GM21619 (cell line): ENCODE measurements at regions not wholly inside any gene's neighbourhood (a gene's known extent, or its start where the extent isn't known, plus 50 kb on each side); places are given as distances from the start of the nearest gene placed in this dataset.
"Not testable (repeated sequence)": the region's sequence is repeated elsewhere in the genome, so short reads cannot be mapped to it uniquely, and the experiment has no call there.

Experiments used
- ATAC-seq: cut with Tn5 transposase; IDR thresholded peaks from one replicate; pipeline ENCODE4 v1.9.1; 2021; ENCODE audit not compliant: unreplicated experiment

GRCh38 chr2:217357886-217358620 lies 498.2 kb upstream of the TNP1 start:
- no peak for ATAC-seq

- no peak for ATAC-seq
Observed at GRCh38 chr2:217356781-217357180, 496.9 kb upstream of the TNP1 start.

- no peak for ATAC-seq
Observed at GRCh38 chr2:217356142-217356541, 496.3 kb upstream of the TNP1 start.

- ATAC-seq: no peak
Observed at GRCh38 chr2:217353591-217353990, 493.7 kb upstream of the TNP1 start.

- ATAC-seq: no peak
Observed at GRCh38 chr2:217351378-217351777, 491.5 kb upstream of the TNP1 start.

- ATAC-seq: no peak
Observed at GRCh38 chr2:217349251-217349650, 489.4 kb upstream of the TNP1 start.

- ATAC-seq: not testable (repeated sequence)
Observed at GRCh38 chr2:217347630-217348029, 487.8 kb upstream of the TNP1 start.

GRCh38 chr2:217346043-217346442 lies 486.2 kb upstream of the TNP1 start:
- not testable (repeated sequence) for ATAC-seq

- no peak for ATAC-seq
Observed at GRCh38 chr2:217340899-217341298, 481.0 kb upstream of the TNP1 start.

- ATAC-seq: no peak
Observed at GRCh38 chr2:217340176-217340575, 480.3 kb upstream of the TNP1 start.

- ATAC-seq: no peak
Observed at GRCh38 chr2:217339753-217340152, 479.9 kb upstream of the TNP1 start.

- ATAC-seq: no peak
Observed at GRCh38 chr2:217338306-217338916, 478.5 kb upstream of the TNP1 start.

GRCh38 chr2:217337771-217338170 lies 477.9 kb upstream of the TNP1 start:
- ATAC-seq: no peak

- ATAC-seq: no peak
Observed at GRCh38 chr2:217336694-217337093, 476.8 kb upstream of the TNP1 start.

GRCh38 chr2:217335341-217335966 lies 475.6 kb upstream of the TNP1 start:
- no peak for ATAC-seq

- no peak for ATAC-seq
Observed at GRCh38 chr2:217334561-217334960, 474.7 kb upstream of the TNP1 start.

GRCh38 chr2:217332866-217333265 lies 473.0 kb upstream of the TNP1 start:
- ATAC-seq: no peak

GRCh38 chr2:217332417-217332791 lies 472.5 kb upstream of the TNP1 start:
- ATAC-seq: no peak

- ATAC-seq: no peak
Observed at GRCh38 chr2:217331523-217332416, 471.9 kb upstream of the TNP1 start.

GRCh38 chr2:217330647-217331046 lies 470.8 kb upstream of the TNP1 start:
- no peak for ATAC-seq

- ATAC-seq: no peak
Observed at GRCh38 chr2:217329023-217329431, 469.2 kb upstream of the TNP1 start.
